Inflammatory macrophage (primary cell): ENCODE measurements at regions not wholly inside any gene's neighbourhood (a gene's known extent, or its start where the extent isn't known, plus 50 kb on each side); places are given as distances from the start of the nearest gene placed in this dataset.
"Not testable (repeated sequence)": the region's sequence is repeated elsewhere in the genome, so short reads cannot be mapped to it uniquely, and the experiment has no call there.

Source experiments
- DNase-seq, 2 donors: peaks; one replicate each; pipeline ENCODE4 v3.0.0-alpha.2; 2020 to 2022

DNA sequence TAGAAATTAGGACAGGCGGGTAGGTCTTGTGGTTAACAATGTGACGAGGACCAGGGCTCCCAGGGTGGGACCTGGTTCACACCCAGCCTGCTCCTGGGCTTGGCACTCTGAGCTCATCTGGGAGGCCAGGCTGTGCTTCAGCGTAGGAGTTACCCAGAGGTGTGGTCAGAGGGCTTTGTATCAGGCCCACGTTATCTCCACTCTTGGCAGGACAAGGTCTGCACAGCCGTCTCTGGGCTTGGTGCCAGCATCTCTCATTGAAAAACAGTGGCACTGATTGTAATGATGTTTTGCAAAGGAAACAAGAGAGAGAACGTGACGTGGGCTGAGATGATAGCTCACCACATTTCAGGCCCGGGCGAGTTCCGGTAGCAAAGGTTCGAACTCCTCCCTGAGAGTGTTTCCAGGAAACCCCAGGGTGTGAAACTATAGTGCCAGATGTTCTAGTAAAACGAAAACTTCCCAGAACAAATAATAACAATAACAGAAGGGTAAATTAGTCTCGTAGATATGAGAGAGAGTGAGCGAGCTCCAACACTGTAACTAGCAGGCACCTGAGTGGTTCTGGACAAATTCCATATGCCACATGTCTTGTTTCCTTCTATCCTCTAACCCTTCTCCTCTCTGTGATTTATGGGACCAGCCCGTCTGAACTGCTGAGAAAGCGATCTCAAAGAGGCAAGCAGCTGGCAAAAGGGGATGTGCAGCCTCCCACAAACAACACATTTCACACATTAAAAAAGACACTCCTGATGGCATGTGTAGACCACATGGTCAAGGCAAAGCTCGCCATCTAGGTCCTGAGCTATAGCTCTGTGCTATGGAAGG is 227.3 kb downstream of the KTN1 start:
- DNase-seq, result no peak

GRCh38 chr14:55807881-55808379 is 227.9 kb downstream of the KTN1 start:
- no peak for DNase-seq

GRCh38 chr14:55813630-55814029 is 233.6 kb downstream of the KTN1 start:
- no peak for DNase-seq

DNA sequence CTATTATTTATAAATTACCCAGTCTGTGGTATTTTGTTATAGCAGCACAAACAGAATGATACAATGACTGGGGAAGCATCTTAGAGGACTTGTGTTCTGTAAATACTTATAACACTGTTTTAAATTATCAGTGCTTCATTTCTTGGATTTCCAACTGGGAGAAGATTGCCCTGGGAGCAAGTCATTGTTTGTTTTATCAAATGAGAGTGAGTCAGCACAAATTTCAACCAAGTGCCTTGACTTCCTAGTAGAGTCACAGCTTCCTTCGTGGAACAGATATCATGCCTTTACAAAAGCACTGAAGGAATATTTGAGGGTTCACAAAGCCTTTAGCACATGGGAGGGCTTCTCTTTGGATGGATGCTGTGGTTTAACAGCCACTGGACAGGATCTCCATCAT is 234.1 kb downstream of the KTN1 start:
- no peak for DNase-seq

GRCh38 chr14:55814873-55815272 is 234.9 kb downstream of the KTN1 start:
- peak; percentile 77 to 79 for DNase-seq

DNA sequence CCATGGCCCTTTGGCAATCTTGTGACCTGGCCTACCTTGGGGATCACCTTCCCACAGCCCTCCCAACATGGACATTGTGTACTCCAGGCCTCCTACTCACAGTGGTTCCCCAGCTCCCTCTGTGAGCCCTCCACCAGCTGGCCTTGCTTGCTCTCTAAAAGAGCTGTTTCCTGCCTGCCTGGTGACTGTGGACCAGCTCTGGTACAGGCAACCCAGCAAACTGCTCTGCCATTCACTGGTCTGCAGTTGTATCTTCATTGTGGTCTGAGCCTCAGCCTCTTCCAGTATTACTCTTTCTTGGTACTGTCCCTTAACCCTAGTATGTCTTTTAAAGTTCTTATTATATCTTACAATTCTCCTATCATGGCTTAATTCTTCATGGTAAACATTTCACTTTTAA is 236.2 kb downstream of the KTN1 start:
- DNase-seq, result no peak

DNA sequence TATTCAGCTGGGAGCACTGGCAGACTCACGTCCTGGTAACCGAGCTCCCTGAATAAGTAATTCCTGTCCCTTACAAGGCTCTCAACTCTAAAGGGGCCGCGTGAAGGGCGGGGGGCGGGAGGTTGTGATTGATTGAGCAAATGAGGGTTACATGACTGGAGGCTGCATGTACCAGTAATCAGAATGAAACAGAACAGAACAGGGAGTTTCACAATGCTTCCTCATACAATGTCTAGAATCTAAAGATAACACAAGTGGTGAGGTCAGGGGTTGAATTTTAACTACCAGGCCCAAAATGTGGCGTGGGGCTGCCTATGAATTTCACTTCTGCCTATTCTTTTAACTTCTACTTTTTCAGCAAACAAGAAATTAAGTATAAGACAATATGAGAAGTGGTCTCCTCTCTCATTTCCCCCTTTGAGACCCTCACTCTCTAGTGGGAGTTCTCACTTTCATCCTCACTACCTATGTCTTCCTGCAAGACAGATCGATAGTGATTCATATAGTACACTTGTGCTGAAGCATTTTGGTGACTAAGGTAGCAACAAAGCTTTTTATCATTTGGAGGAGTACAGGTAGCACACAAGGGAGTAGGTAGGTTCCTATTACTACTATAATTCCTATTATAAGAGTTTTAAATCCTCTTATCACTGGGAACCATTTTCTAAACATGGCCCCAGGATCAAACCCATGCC is 239.8 kb downstream of the KTN1 start:
- peak; percentile 68 to 77 for DNase-seq

DNA sequence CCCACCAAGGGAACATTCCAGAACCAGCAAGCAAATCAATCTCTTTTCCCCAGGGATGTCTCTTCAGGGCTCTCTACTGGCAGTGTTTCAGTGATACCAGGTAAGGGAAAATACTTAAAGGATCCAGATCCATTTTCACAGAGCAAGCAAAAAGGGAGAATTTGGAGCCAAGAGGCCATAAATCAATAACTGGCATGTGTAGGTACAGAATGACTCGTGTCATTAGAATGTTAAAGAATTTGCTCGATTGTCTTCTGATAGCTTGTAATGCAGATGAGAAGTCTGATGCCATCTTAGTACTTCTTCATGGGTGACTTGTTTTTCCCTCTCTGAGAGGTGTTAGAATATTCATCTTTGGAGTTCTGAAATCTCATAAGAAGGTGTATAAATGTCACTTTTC is 242.9 kb downstream of the KTN1 start:
- DNase-seq, result no peak

GRCh38 chr14:55832122-55832911 is 252.3 kb downstream of the KTN1 start:
- DNase-seq, result no peak

- no peak for DNase-seq
Measured at GRCh38 chr14:55832974-55833373, 253.0 kb downstream of the KTN1 start.

DNA sequence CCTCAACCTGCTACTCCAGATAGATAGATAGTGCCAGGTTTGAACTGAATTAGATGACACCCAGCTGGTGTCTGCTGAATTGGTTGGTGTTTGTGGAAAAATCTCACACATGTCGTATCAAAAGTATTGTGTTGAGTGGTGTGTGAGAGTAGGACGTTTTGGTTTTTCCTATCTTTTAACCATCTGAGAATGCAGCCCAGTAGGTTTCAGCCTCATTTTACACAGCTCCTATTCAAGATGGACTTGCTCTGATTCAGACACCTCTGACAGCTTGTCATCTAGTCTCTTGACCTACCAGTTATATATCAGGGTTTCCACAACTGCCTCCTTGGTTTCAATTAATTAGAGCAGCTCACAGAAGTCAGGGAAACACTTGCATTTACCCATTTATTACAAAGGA is 254.4 kb downstream of the KTN1 start:
- no peak for DNase-seq

- DNase-seq, result no peak
Measured at GRCh38 chr14:55835985-55836384, 256.0 kb downstream of the KTN1 start.

GRCh38 chr14:55837467-55837866 is 257.5 kb downstream of the KTN1 start:
- no peak for DNase-seq

DNA sequence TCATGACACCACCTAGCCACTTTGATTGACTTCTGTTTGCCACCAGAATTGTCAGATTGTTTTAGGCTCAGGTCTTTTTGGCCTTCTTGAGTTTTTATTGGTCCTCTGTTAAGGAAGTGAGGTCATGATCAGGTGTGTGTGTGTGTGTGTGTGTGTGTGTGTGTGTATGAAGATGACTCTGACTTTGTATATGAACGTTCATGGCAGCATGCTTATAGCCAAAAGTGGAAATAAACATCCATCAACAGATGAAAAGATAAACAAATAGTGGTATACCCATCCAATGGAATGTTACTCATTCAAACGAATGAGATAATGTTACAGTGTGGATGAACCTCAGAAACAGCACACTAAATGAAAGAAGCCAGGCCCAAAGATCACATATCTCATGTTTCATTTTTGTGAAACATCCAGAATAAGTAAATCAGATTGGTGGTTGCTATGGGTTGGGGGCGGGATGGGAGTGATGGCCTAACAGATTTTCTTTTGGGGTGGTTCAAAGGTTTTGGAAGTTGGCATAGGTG is 258.6 kb downstream of the KTN1 start:
- DNase-seq, result no peak

- not testable (repeated sequence) for DNase-seq
Measured at GRCh38 chr14:55839301-55839947, 259.4 kb downstream of the KTN1 start.

GRCh38 chr14:55840821-55841220 is 260.8 kb downstream of the KTN1 start:
- no peak for DNase-seq

GRCh38 chr14:55841625-55842024 is 261.6 kb downstream of the KTN1 start:
- no peak for DNase-seq

- no peak for DNase-seq
Measured at GRCh38 chr14:55843718-55844403, 263.9 kb downstream of the KTN1 start.

- DNase-seq, result peak in 1 of 2 donors; percentile 47
Measured at GRCh38 chr14:55845963-55846825, 266.2 kb downstream of the KTN1 start.

GRCh38 chr14:55846826-55847446 is 266.9 kb downstream of the KTN1 start:
- no peak for DNase-seq
